Esophagus (tissue), 2 donors: ENCODE measurements at regions not wholly inside any gene's neighbourhood (a gene's known extent, or its start where the extent isn't known, plus 50 kb on each side); places are given as distances from the start of the nearest gene placed in this dataset.

ENCODE experiments used
- H3K27ac ChIP-seq, 2 donors: one replicate each; pipeline ENCODE4 v1.5.1; 2013; ENCODE audit warnings: low read depth in 2 of 2, mild to moderate bottlenecking in 2 of 2, inconsistent platforms in 1 of 2, low read length in 1 of 2, moderate library complexity in 1 of 2
- H3K27me3 ChIP-seq, 2 donors: one replicate each; pipeline ENCODE4 v1.6.1; 2013; ENCODE audit warnings: low read length in 2 of 2, control low read depth in 1 of 2, mild to moderate bottlenecking in 1 of 2; ENCODE audit not compliant: insufficient read depth in 2 of 2, control insufficient read depth in 1 of 2
- H3K36me3 ChIP-seq, 2 donors: one replicate each; pipeline ENCODE4 v1.6.1; 2013; ENCODE audit warnings: low read length in 1 of 2; ENCODE audit not compliant: control insufficient read depth in 2 of 2, insufficient read depth in 2 of 2
- H3K4me1 ChIP-seq, 2 donors: one replicate each; pipeline ENCODE4 v1.6.1; 2013; ENCODE audit warnings: low read length in 1 of 2; ENCODE audit not compliant: control insufficient read depth in 2 of 2, insufficient read depth in 2 of 2
- H3K4me3 ChIP-seq, 2 donors: one replicate each; pipeline ENCODE4 v1.5.1; 2013; ENCODE audit warnings: low read length in 2 of 2, mild to moderate bottlenecking in 2 of 2, low read depth in 1 of 2, moderate library complexity in 1 of 2
- H3K9me3 ChIP-seq, 2 donors: one replicate each; pipeline ENCODE4 v1.6.1; 2013; ENCODE audit warnings: mild to moderate bottlenecking in 2 of 2, low read depth in 1 of 2, low read length in 1 of 2, moderate library complexity in 1 of 2; ENCODE audit not compliant: control insufficient read depth in 2 of 2, insufficient read depth in 1 of 2
- WGBS, 2 donors: extraction: QIAGEN DNeasy Blood & Tissue Kit; methylation state at CpG; one replicate each; pipeline ENCODE4 v1.1.7; 2013; 5-methylcytosine and 5-hydroxymethylcytosine counted together
- donor health status: healthy with polysubstance abuse.
- donor health status: Bipolar disorder and iron deficiency.

- no peaks in the 10 kb centered on the region for H3K27me3 ChIP-seq
- WGBS, 2 donors = 91 to 96% methylated on average over 1 of the region's 1 CpG
- H3K4me3 ChIP-seq = no peak overlapping the region
- H3K9me3 ChIP-seq = no peaks in the 10 kb centered on the region
- no peaks in the 10 kb centered on the region for H3K36me3 ChIP-seq
- no peaks in the 10 kb centered on the region for H3K4me1 ChIP-seq
- H3K27ac ChIP-seq = no peak overlapping the region
These were observed 105.3 kb upstream of the LRIG1 start for GRCh38 chr3:66606126-66606525.

- Histone ChIP-seq H3K4me1 (no peaks in the 10 kb centered on the region), H3K4me3 (no peak overlapping the region), H3K36me3 (no peaks in the 10 kb centered on the region), H3K27ac (no peak overlapping the region), H3K27me3 (no peaks in the 10 kb centered on the region), H3K9me3 (no peaks in the 10 kb centered on the region)
- WGBS, 2 donors = 84 to 85% methylated on average over 1 of the region's 1 CpG
These were observed 106.0 kb upstream of the LRIG1 start for GRCh38 chr3:66606868-66607267.

- WGBS, 2 donors = 84 to 85% methylated on average over 8 of the region's 8 CpGs
These were observed 109.1 kb upstream of the LRIG1 start for GRCh38 chr3:66609660-66610561.

GRCh38 chr3:66610562-66610909, 109.7 kb upstream of the LRIG1 start:
- Histone ChIP-seq H3K4me1 (no peaks in the 10 kb centered on the region), H3K4me3 (no peak overlapping the region), H3K27me3 (no peaks in the 10 kb centered on the region), H3K9me3 (no peaks in the 10 kb centered on the region), H3K27ac (no peak overlapping the region), H3K36me3 (no peaks in the 10 kb centered on the region)
- WGBS, 2 donors = 97 to 99% methylated on average over 5 of the region's 5 CpGs

More at GRCh38 chr3:66609660-66610561, 109.1 kb upstream of the LRIG1 start:
- Histone ChIP-seq H3K9me3 (no peaks in the 10 kb centered on the region), H3K4me1 (no peaks in the 10 kb centered on the region), H3K36me3 (no peaks in the 10 kb centered on the region), H3K27ac (no peak overlapping the region), H3K27me3 (no peaks in the 10 kb centered on the region), H3K4me3 (no peak overlapping the region)

- no peak overlapping the region for H3K27ac ChIP-seq
- H3K36me3 ChIP-seq = no peaks in the 10 kb centered on the region
- no peaks in the 10 kb centered on the region for H3K27me3 ChIP-seq
- H3K4me3 ChIP-seq = no peak overlapping the region
- H3K4me1 ChIP-seq = no peaks in the 10 kb centered on the region
- WGBS, 2 donors = 76 to 85% methylated on average over 5 of the region's 5 CpGs
- no peaks in the 10 kb centered on the region for H3K9me3 ChIP-seq
These were observed 115.0 kb upstream of the LRIG1 start for GRCh38 chr3:66615643-66616301.

GRCh38 chr3:66617351-66617750, 116.5 kb upstream of the LRIG1 start:
- Histone ChIP-seq H3K4me3 (no peak overlapping the region), H3K27ac (no peak overlapping the region), H3K9me3 (no peaks in the 10 kb centered on the region), H3K4me1 (no peaks in the 10 kb centered on the region), H3K27me3 (no peaks in the 10 kb centered on the region), H3K36me3 (no peaks in the 10 kb centered on the region)
- WGBS, 2 donors = 63 to 65% methylated on average over 2 of the region's 2 CpGs

GRCh38 chr3:66618066-66618465, 117.2 kb upstream of the LRIG1 start:
- H3K27ac ChIP-seq = no peak overlapping the region
- H3K4me3 ChIP-seq = no peak overlapping the region
- H3K27me3 ChIP-seq = no peaks in the 10 kb centered on the region
- H3K4me1 ChIP-seq = no peaks in the 10 kb centered on the region
- H3K36me3 ChIP-seq = no peaks in the 10 kb centered on the region
- WGBS, 2 donors = 76 to 85% methylated on average over 4 of the region's 4 CpGs
- H3K9me3 ChIP-seq = no peaks in the 10 kb centered on the region

GRCh38 chr3:66620296-66620695, 119.5 kb upstream of the LRIG1 start:
- Histone ChIP-seq H3K27me3 (no peaks in the 10 kb centered on the region), H3K27ac (no peak overlapping the region), H3K9me3 (no peaks in the 10 kb centered on the region), H3K36me3 (no peaks in the 10 kb centered on the region), H3K4me1 (no peaks in the 10 kb centered on the region), H3K4me3 (no peak overlapping the region)
- 85 to 93% methylated on average over 9 of the region's 9 CpGs for WGBS, 2 donors

GRCh38 chr3:66622756-66623457, 122.1 kb upstream of the LRIG1 start:
- WGBS, 2 donors = 84 to 93% methylated on average over 2 of the region's 2 CpGs
- Histone ChIP-seq H3K4me3 (no peak overlapping the region), H3K9me3 (no peaks in the 10 kb centered on the region), H3K27me3 (no peaks in the 10 kb centered on the region), H3K27ac (no peak overlapping the region), H3K36me3 (no peaks in the 10 kb centered on the region), H3K4me1 (peaks cover 0 to 4% of the 10 kb centered on the region in 2 donors)
